Stimulated activated effector memory CD8-positive, alpha-beta T cell treated with anti-CD3 and anti-CD28 coated beads, Interleukin-12 subunit alpha, Interleukin-12 subunit beta, amount 100 ng/mL, for 72 hours (primary cell): ENCODE measurements at regions not wholly inside any gene's neighbourhood (a gene's known extent, or its start where the extent isn't known, plus 50 kb on each side); places are given as distances from the start of the nearest gene placed in this dataset.
"Not testable (repeated sequence)": the region's sequence is repeated elsewhere in the genome, so short reads cannot be mapped to it uniquely, and the experiment has no call there.

Experiments
- ATAC-seq: fragments of 150-1000 bp; cut with Tn5 transposase; 2 replicates; pipeline ENCODE4 v1.10.0; 2021
- DNase-seq, 2 donors: peaks; one replicate each; pipeline ENCODE4 v3.0.0; 2021 to 2022; ENCODE audit warnings: low spot score in 2 of 2
- H3K27ac Mint-ChIP-seq: one replicate; pipeline ENCODE4 v1.8.0; 2022; ENCODE audit warnings: mild to moderate bottlenecking, mixed read lengths
- H3K36me3 Mint-ChIP-seq: one replicate; pipeline ENCODE4 v1.8.0; 2022; ENCODE audit warnings: mild to moderate bottlenecking, mixed read lengths
- H3K4me1 Mint-ChIP-seq: one replicate; pipeline ENCODE4 v1.8.0; 2022; ENCODE audit warnings: mixed read lengths
- H3K4me3 Mint-ChIP-seq: one replicate; pipeline ENCODE4 v1.8.0; 2022; ENCODE audit warnings: mild to moderate bottlenecking, mixed read lengths
- H3K9me3 Mint-ChIP-seq: one replicate; pipeline ENCODE4 v1.8.0; 2022; ENCODE audit warnings: mixed read lengths

- no peak overlapping the region for H3K4me3 Mint-ChIP-seq
- ATAC-seq (no peak), DNase-seq (no peak)
- H3K36me3 Mint-ChIP-seq: no peaks in the 10 kb centered on the region
- H3K27ac Mint-ChIP-seq: no peak overlapping the region
- peaks cover 7% of the 10 kb centered on the region for H3K9me3 Mint-ChIP-seq
- no peaks in the 10 kb centered on the region for H3K4me1 Mint-ChIP-seq
These were observed 196.1 kb downstream of the TTC6 start for GRCh38 chr14:37791384-37792036.

GRCh38 chr14:37792124-37792523, 196.7 kb downstream of the TTC6 start:
- no peak overlapping the region for H3K27ac Mint-ChIP-seq
- H3K4me1 Mint-ChIP-seq: no peaks in the 10 kb centered on the region
- H3K4me3 Mint-ChIP-seq: no peak overlapping the region
- H3K36me3 Mint-ChIP-seq: no peaks in the 10 kb centered on the region
- no peak for DNase-seq
- peaks cover 5% of the 10 kb centered on the region for H3K9me3 Mint-ChIP-seq
- ATAC-seq: no peak

- Mint-ChIP-seq H3K9me3 (peaks cover 2% of the 10 kb centered on the region), H3K27ac (no peak overlapping the region), H3K4me1 (no peaks in the 10 kb centered on the region), H3K36me3 (no peaks in the 10 kb centered on the region), H3K4me3 (no peak overlapping the region)
- DNase-seq: no peak
- no peak for ATAC-seq
These were observed 201.4 kb downstream of the TTC6 start for GRCh38 chr14:37796703-37797416.

- no peak for ATAC-seq
- no peak for DNase-seq
- Mint-ChIP-seq H3K36me3 (no peaks in the 10 kb centered on the region), H3K4me1 (no peaks in the 10 kb centered on the region), H3K4me3 (no peak overlapping the region), H3K27ac (no peak overlapping the region), H3K9me3 (peaks cover 2% of the 10 kb centered on the region)
These were observed 202.2 kb downstream of the TTC6 start for GRCh38 chr14:37797675-37798074.

- Mint-ChIP-seq H3K27ac (no peak overlapping the region), H3K9me3 (peaks cover 3% of the 10 kb centered on the region), H3K4me3 (no peak overlapping the region), H3K4me1 (no peaks in the 10 kb centered on the region), H3K36me3 (no peaks in the 10 kb centered on the region)
- ATAC-seq (no peak), DNase-seq (no peak)
These were observed 212.3 kb downstream of the TTC6 start for GRCh38 chr14:37807722-37808121.

GRCh38 chr14:37810094-37810801, 214.8 kb downstream of the TTC6 start:
- Mint-ChIP-seq H3K9me3 (peaks cover 13% of the 10 kb centered on the region), H3K36me3 (no peaks in the 10 kb centered on the region), H3K4me3 (no peak overlapping the region), H3K4me1 (no peaks in the 10 kb centered on the region), H3K27ac (no peak overlapping the region)
- no peak for DNase-seq
- ATAC-seq: no peak

- ATAC-seq (no peak), DNase-seq (no peak)
- Mint-ChIP-seq H3K36me3 (no peaks in the 10 kb centered on the region), H3K27ac (no peak overlapping the region), H3K4me1 (no peaks in the 10 kb centered on the region), H3K4me3 (no peak overlapping the region), H3K9me3 (peaks cover 15% of the 10 kb centered on the region)
These were observed 218.3 kb downstream of the TTC6 start for GRCh38 chr14:37813732-37814131.

GRCh38 chr14:37816135-37816534, 220.7 kb downstream of the TTC6 start:
- Mint-ChIP-seq H3K27ac (no peak overlapping the region), H3K4me3 (no peak overlapping the region), H3K36me3 (no peaks in the 10 kb centered on the region), H3K9me3 (peaks cover 12% of the 10 kb centered on the region), H3K4me1 (no peaks in the 10 kb centered on the region)
- ATAC-seq (no peak), DNase-seq (no peak)

GRCh38 chr14:37816743-37817295, 221.4 kb downstream of the TTC6 start:
- DNase-seq: no peak
- ATAC-seq: no peak
- Mint-ChIP-seq H3K4me3 (no peak overlapping the region), H3K27ac (no peak overlapping the region), H3K9me3 (peaks cover 12% of the 10 kb centered on the region), H3K36me3 (no peaks in the 10 kb centered on the region), H3K4me1 (no peaks in the 10 kb centered on the region)

GRCh38 chr14:37819155-37820015, 224.0 kb downstream of the TTC6 start:
- Mint-ChIP-seq H3K4me1 (no peaks in the 10 kb centered on the region), H3K4me3 (no peak overlapping the region), H3K27ac (no peak overlapping the region), H3K36me3 (no peaks in the 10 kb centered on the region), H3K9me3 (peaks cover 7% of the 10 kb centered on the region)
- no peak for ATAC-seq
- DNase-seq: no peak

GRCh38 chr14:37820810-37821209, 225.4 kb downstream of the TTC6 start:
- not testable (repeated sequence) for H3K27ac Mint-ChIP-seq, H3K4me1 Mint-ChIP-seq, DNase-seq, ATAC-seq, H3K4me3 Mint-ChIP-seq, H3K9me3 Mint-ChIP-seq, H3K36me3 Mint-ChIP-seq

- Mint-ChIP-seq H3K36me3 (no peaks in the 10 kb centered on the region), H3K4me3 (no peak overlapping the region), H3K4me1 (no peaks in the 10 kb centered on the region), H3K9me3 (peaks cover 7% of the 10 kb centered on the region), H3K27ac (no peak overlapping the region)
- no peak for ATAC-seq
- DNase-seq: no peak
These were observed 229.7 kb downstream of the TTC6 start for GRCh38 chr14:37824939-37825712.

GRCh38 chr14:37826869-37827268, 231.4 kb downstream of the TTC6 start:
- H3K4me1 Mint-ChIP-seq: no peaks in the 10 kb centered on the region
- ATAC-seq: no peak
- peaks cover 9% of the 10 kb centered on the region for H3K9me3 Mint-ChIP-seq

GRCh38 chr14:37830271-37830670, 234.8 kb downstream of the TTC6 start:
- Mint-ChIP-seq H3K4me3 (no peak overlapping the region), H3K9me3 (peaks cover 25% of the 10 kb centered on the region), H3K4me1 (no peaks in the 10 kb centered on the region)

More at GRCh38 chr14:37826869-37827268, 231.4 kb downstream of the TTC6 start:
- H3K36me3 Mint-ChIP-seq: no peaks in the 10 kb centered on the region
- H3K27ac Mint-ChIP-seq: no peak overlapping the region
- DNase-seq: no peak
- no peak overlapping the region for H3K4me3 Mint-ChIP-seq

More at GRCh38 chr14:37830271-37830670, 234.8 kb downstream of the TTC6 start:
- DNase-seq: no peak
- no peak for ATAC-seq
- Mint-ChIP-seq H3K27ac (no peak overlapping the region), H3K36me3 (no peaks in the 10 kb centered on the region)
